CD4-positive, alpha-beta T cell treated with Interleukin-4 for 1 hour (primary cell): ENCODE measurements at regions not wholly inside any gene's neighbourhood (a gene's known extent, or its start where the extent isn't known, plus 50 kb on each side); places are given as distances from the start of the nearest gene placed in this dataset.
"Not testable (repeated sequence)": the region's sequence is repeated elsewhere in the genome, so short reads cannot be mapped to it uniquely, and the experiment has no call there.

Experiments used
- DNase-seq, 2 donors: peaks; one replicate each; pipeline ENCODE4 v3.0.0-alpha.2; 2020 to 2022

GRCh38 chr1:148309940-148310500, 157.9 kb upstream of the NBPF11 start:
- DNase-seq, result no peak

- DNase-seq, result no peak
Observed at GRCh38 chr1:148308832-148309458, 156.9 kb upstream of the NBPF11 start.

- peak in 1 of 2 donors; percentile 44 for DNase-seq
Observed at GRCh38 chr1:148307583-148308185, 155.6 kb upstream of the NBPF11 start.

- DNase-seq, result not testable (repeated sequence)
Observed at GRCh38 chr1:148304935-148305334, 152.9 kb upstream of the NBPF11 start.

- peak; percentile 58 to 73 for DNase-seq
Observed at GRCh38 chr1:148302586-148303364, 150.7 kb upstream of the NBPF11 start.

- DNase-seq, result not testable (repeated sequence)
Observed at GRCh38 chr1:148297852-148298251, 145.8 kb upstream of the NBPF11 start.

- no peak for DNase-seq
Observed at GRCh38 chr1:148296511-148296910, 144.4 kb upstream of the NBPF11 start.

- no peak for DNase-seq
Observed at GRCh38 chr1:148294116-148294807, 142.2 kb upstream of the NBPF11 start.

GRCh38 chr1:148293651-148294050, 141.6 kb upstream of the NBPF11 start:
- DNase-seq, result no peak

- DNase-seq, result no peak
Observed at GRCh38 chr1:148292915-148293314, 140.8 kb upstream of the NBPF11 start.

GRCh38 chr1:148290881-148291280, 138.8 kb upstream of the NBPF11 start:
- no peak for DNase-seq

GRCh38 chr1:148289647-148290046, 137.6 kb upstream of the NBPF11 start:
- no peak for DNase-seq

GRCh38 chr1:148285946-148286345, 133.9 kb upstream of the NBPF11 start:
- DNase-seq, result not testable (repeated sequence)

- peak in 1 of 2 donors; percentile 21 for DNase-seq
Observed at GRCh38 chr1:148280831-148281572, 128.9 kb upstream of the NBPF11 start.

GRCh38 chr1:148279002-148279542, 127.0 kb upstream of the NBPF11 start:
- not testable (repeated sequence) for DNase-seq

- DNase-seq, result not testable (repeated sequence)
Observed at GRCh38 chr1:148277865-148278279, 125.8 kb upstream of the NBPF11 start.

- DNase-seq, result not testable (repeated sequence)
Observed at GRCh38 chr1:148267066-148267465, 115.0 kb upstream of the NBPF11 start.

- DNase-seq, result peak in 1 of 2 donors; percentile 32
Observed at GRCh38 chr1:148264374-148265276, 112.5 kb upstream of the NBPF11 start.

- no peak for DNase-seq
Observed at GRCh38 chr1:148263906-148264255, 111.8 kb upstream of the NBPF11 start.

- DNase-seq, result peak; percentile 59 to 69
Observed at GRCh38 chr1:148263128-148263905, 111.2 kb upstream of the NBPF11 start.
